Endothelial cell of umbilical vein (primary cell): ENCODE measurements at regions not wholly inside any gene's neighbourhood (a gene's known extent, or its start where the extent isn't known, plus 50 kb on each side); places are given as distances from the start of the nearest gene placed in this dataset.

Experiments used
- BruUV-seq: library from RNA; stranded (reverse); fragments of 400-500 nt; replicated peaks from 2 replicates; lab custom pipeline; 2021; lab: Mats Ljungman, UMichigan
- CTCF ChIA-PET: fragments of 300-600, 350-600 bp; sonication (Branson Sonifier 250); formaldehyde crosslinking; loops from one replicate; lab custom pipeline; 2021; ENCODE audit warnings: antibody characterized with exemption, inconsistent platforms; lab: Charles Lee
- POLR2A ChIA-PET: fragments of 300-600, 350-600 bp; sonication (Branson Sonifier 250); formaldehyde crosslinking; loops from one replicate; lab custom pipeline; 2021; ENCODE audit warnings: antibody characterized with exemption, inconsistent platforms; lab: Charles Lee
- DNase-seq: peaks from one replicate; pipeline ENCODE4 v3.0.0-alpha.2; 2011; ENCODE audit warnings: low read depth, low spot score
- FAIRE-seq: peaks from 2 replicates; lab custom pipeline; 2011; peaks lifted over from hg19 to GRCh38; lab: Jason Lieb, UNC
- H2AFZ ChIP-seq: 2 replicates; pipeline ENCODE4 v1.6.0; 2012; ENCODE audit warnings: low read depth, low read length, control low read depth, inconsistent platforms
- H3K27ac ChIP-seq: 2 replicates; pipeline ENCODE4 v1.5.1; 2011; ENCODE audit warnings: low read depth, mild to moderate bottlenecking, control low read depth, low read length, moderate library complexity; ENCODE audit not compliant: insufficient read depth
- H3K27me3 ChIP-seq, 2 experiments: 2 replicates each; pipeline versions ENCODE4 v1.6.0 to v1.6.1; 2011; ENCODE audit warnings: low read length in 2 of 2, mixed read lengths in 1 of 2; ENCODE audit not compliant: control insufficient read depth in 2 of 2, insufficient read depth in 2 of 2
- H3K36me3 ChIP-seq, 2 experiments: 2 replicates in 1 of 2; 3 replicates in 1 of 2; pipeline ENCODE4 v1.5.1; 2011; ENCODE audit warnings: low read length in 2 of 2, mild to moderate bottlenecking in 1 of 2, moderate library complexity in 1 of 2; ENCODE audit not compliant: control insufficient read depth in 2 of 2, insufficient read depth in 2 of 2; ENCODE audit errors: extremely low read depth in 1 of 2
- H3K4me1 ChIP-seq: 3 replicates; pipeline ENCODE4 v1.5.1; 2011; ENCODE audit warnings: mild to moderate bottlenecking, low read length; ENCODE audit not compliant: control insufficient read depth, insufficient read depth; ENCODE audit errors: extremely low read depth
- H3K4me2 ChIP-seq: 2 replicates; pipeline ENCODE4 v1.6.1; 2011; ENCODE audit warnings: low read length, control low read depth, mixed read lengths; ENCODE audit not compliant: insufficient read depth
- H3K4me3 ChIP-seq, 3 experiments: fragments of 200-600 bp in 1 of 3; sonication (generic), shearing (Covaris generic) in 1 of 3; replicated peaks in 1 of 3; 2 replicates each; pipeline ENCODE4 v1.5.1; 2011 to 2016; ENCODE audit warnings: control low read depth in 3 of 3, low read length in 3 of 3, mild to moderate bottlenecking in 2 of 3, inconsistent platforms in 1 of 3, low read depth in 1 of 3, moderate library complexity in 1 of 3; ENCODE audit not compliant: insufficient read depth in 1 of 3
- H3K79me2 ChIP-seq: 2 replicates; pipeline ENCODE4 v1.6.0; 2012; ENCODE audit warnings: low read length, inconsistent platforms; ENCODE audit not compliant: control insufficient read depth, insufficient read depth
- H3K9ac ChIP-seq: replicated peaks from 2 replicates; pipeline ENCODE3; 2011; ENCODE audit warnings: low read length, control low read depth; ENCODE audit not compliant: insufficient read depth; ENCODE audit errors: extremely low read depth
- H3K9me1 ChIP-seq: replicated peaks from 3 replicates; pipeline ENCODE4 v1.6.0; 2011; ENCODE audit warnings: mild to moderate bottlenecking, low read length; ENCODE audit not compliant: control insufficient read depth, insufficient read depth; ENCODE audit errors: extremely low read depth
- H3K9me3 ChIP-seq: replicated peaks from 2 replicates; pipeline ENCODE4 v1.5.1; 2012; ENCODE audit warnings: low read length, inconsistent platforms; ENCODE audit not compliant: control insufficient read depth, insufficient read depth
- H4K20me1 ChIP-seq: replicated peaks from 2 replicates; pipeline ENCODE3; 2011; ENCODE audit warnings: mild to moderate bottlenecking, low read length; ENCODE audit not compliant: control insufficient read depth, insufficient read depth; ENCODE audit errors: extremely low read depth
- CTCF ChIP-seq, 2 donors: IDR thresholded peaks; 1 replicate in 1 of 2; 2 replicates in 1 of 2; pipeline ENCODE4 v1.5.1; 2011; ENCODE audit warnings: low read length in 2 of 2, mild to moderate bottlenecking in 2 of 2, moderate library complexity in 2 of 2, control low read depth in 1 of 2, inconsistent platforms in 1 of 2, low read depth in 1 of 2; ENCODE audit not compliant: insufficient read depth in 1 of 2; ENCODE audit errors: extremely low read depth in 1 of 2
- EZH2 ChIP-seq: IDR thresholded peaks from 2 replicates; pipeline ENCODE4 v1.6.1; 2012; ENCODE audit warnings: borderline replicate concordance, low read depth, mild to moderate bottlenecking, moderate library complexity, low read length, inconsistent platforms; ENCODE audit not compliant: severe bottlenecking
- FOS ChIP-seq: IDR thresholded peaks from 2 replicates; pipeline ENCODE4 v1.6.1; 2011; ENCODE audit warnings: mild to moderate bottlenecking, low read length, moderate library complexity, borderline replicate concordance; ENCODE audit not compliant: insufficient read depth
- GATA2 ChIP-seq: IDR thresholded peaks from 2 replicates; pipeline ENCODE4 v1.7.0; 2011; ENCODE audit warnings: low read depth, mild to moderate bottlenecking, moderate library complexity, mixed read lengths, low read length; ENCODE audit not compliant: insufficient read length, insufficient read depth
- JUN ChIP-seq: IDR thresholded peaks from 2 replicates; pipeline ENCODE4 v1.6.1; 2011; ENCODE audit warnings: borderline replicate concordance, low read depth; ENCODE audit not compliant: insufficient read length, insufficient read depth
- MAX ChIP-seq: IDR thresholded peaks from 2 replicates; pipeline ENCODE4 v1.6.1; 2011; ENCODE audit not compliant: insufficient read depth, insufficient read length
- MYC ChIP-seq: IDR thresholded peaks from one replicate; pipeline ENCODE4 v1.6.1; 2011; ENCODE audit warnings: mild to moderate bottlenecking, low read depth, low read length
- POLR2A ChIP-seq: IDR thresholded peaks from 2 replicates; pipeline ENCODE4 v1.6.1; 2012; ENCODE audit warnings: low read depth, mild to moderate bottlenecking, control low read depth, low read length
- POLR2AphosphoS5 ChIP-seq: IDR thresholded peaks from 2 replicates; pipeline ENCODE4 v1.6.1; 2012; ENCODE audit warnings: low read depth, mild to moderate bottlenecking, control low read depth, low read length, moderate library complexity; ENCODE audit not compliant: insufficient read depth
- dilution Hi-C: fragments of 300-500 bp; cut with MboI; formaldehyde crosslinking; loops from one replicate; pipeline ENCODE4 v1.15.0; 2019; ENCODE audit warnings: low sequenced_read_pairs; ENCODE audit not compliant: extremely low pct_ligation_motif_present
- intact Hi-C: fragments of 100-400 bp; cut with micrococcal nuclease; formaldehyde crosslinking; loops from one replicate; pipeline ENCODE4 v1.10.0; 2022

- no peak for DNase-seq
- dilution Hi-C loops (no loop called here), intact Hi-C loops (no loop called here)
- ChIA-PET CTCF (no interaction called here), POLR2A (no interaction called here)
- no peak overlapping the region for H3K27ac ChIP-seq
- H2AFZ ChIP-seq = no peak overlapping the region
- no peaks in the 10 kb centered on the region for H3K9me1 ChIP-seq
- no peaks in the 10 kb centered on the region for H4K20me1 ChIP-seq
- no peak for TF ChIP-seq MAX
- no peak for TF ChIP-seq JUN
- TF ChIP-seq POLR2A = no peak
- TF ChIP-seq MYC = no peak
- TF ChIP-seq EZH2 = no peak
- no peak for TF ChIP-seq GATA2
- no peak for TF ChIP-seq FOS
- no peak for TF ChIP-seq POLR2AphosphoS5
- no peak for TF ChIP-seq CTCF (IDR thresholded peaks at IDR 0.05; ENCODE audit: extremely low read depth in 1 of 2, insufficient read depth in 1 of 2, low read depth in 1 of 2, low read length in 2 of 2)
- H3K79me2 ChIP-seq = no peaks in the 10 kb centered on the region
- no peaks in the 10 kb centered on the region for H3K36me3 ChIP-seq
- no peak overlapping the region for H3K4me3 ChIP-seq
- no peak overlapping the region for H3K4me2 ChIP-seq
- BruUV-seq = no TSS peak
- H3K27me3 ChIP-seq = no peaks in the 10 kb centered on the region
- FAIRE-seq = no peak
- no peak overlapping the region for H3K9ac ChIP-seq
- no peaks in the 10 kb centered on the region for H3K4me1 ChIP-seq
- no peaks in the 10 kb centered on the region for H3K9me3 ChIP-seq
Observed at GRCh38 chr7:19209166-19209696, 64.0 kb upstream of the FERD3L start.
